ENCODE measurements at regions not wholly inside any gene's neighbourhood (a gene's known extent, or its start where the extent isn't known, plus 50 kb on each side); places are given as distances from the start of the nearest gene placed in this dataset.

DNA sequence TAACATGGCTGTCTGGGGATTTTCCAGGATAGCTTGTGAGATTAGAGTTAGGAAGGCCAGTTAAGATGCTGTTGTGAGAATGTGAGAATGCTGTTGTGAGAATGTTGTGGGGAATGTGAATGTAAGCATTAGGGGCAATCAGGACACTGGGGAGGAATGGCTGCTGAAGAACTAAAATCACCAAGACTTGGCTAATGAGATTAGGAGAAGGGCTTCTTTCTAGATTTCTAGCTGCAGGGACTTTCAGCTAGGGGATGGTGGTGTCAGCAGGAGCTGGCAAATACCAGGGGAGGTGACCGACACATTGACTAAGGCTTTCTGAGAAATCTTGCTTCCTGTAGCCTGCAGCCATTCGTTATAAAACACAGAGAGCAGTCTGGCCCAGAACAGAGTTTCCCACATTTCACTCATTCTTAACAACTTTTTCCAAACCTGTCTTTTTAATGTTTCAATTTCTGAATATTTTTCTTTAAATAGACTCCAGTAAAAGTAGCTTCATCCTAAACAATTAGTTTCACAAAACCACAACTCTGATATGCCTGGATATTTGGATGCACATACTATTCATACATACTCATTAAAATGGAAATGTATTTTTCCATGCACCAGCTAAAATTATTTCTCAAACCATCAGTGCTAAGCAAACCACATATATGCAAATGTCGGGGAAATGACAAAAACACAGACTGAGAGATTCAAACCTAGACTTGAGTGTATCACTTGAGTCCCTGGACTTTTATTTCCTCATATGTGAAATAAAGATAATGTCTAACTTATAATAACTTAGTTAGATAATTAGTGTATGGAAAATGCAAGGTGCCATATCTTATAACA lies 89.3 kb upstream of the TNC start:
- Mint-ChIP-seq H3K27ac (no peak overlapping the region), H3K9me3 (no peaks in the 10 kb centered on the region), H3K4me1 (no peaks in the 10 kb centered on the region), H3K27me3 (ENCODE audit: low read depth in 2 of 2) (peaks cover 14% of the 10 kb centered on the region in 2 donors), H3K4me3 (no peak overlapping the region), H3K36me3 (no peaks in the 10 kb centered on the region)
- TF ChIP-seq, protein P1, sequence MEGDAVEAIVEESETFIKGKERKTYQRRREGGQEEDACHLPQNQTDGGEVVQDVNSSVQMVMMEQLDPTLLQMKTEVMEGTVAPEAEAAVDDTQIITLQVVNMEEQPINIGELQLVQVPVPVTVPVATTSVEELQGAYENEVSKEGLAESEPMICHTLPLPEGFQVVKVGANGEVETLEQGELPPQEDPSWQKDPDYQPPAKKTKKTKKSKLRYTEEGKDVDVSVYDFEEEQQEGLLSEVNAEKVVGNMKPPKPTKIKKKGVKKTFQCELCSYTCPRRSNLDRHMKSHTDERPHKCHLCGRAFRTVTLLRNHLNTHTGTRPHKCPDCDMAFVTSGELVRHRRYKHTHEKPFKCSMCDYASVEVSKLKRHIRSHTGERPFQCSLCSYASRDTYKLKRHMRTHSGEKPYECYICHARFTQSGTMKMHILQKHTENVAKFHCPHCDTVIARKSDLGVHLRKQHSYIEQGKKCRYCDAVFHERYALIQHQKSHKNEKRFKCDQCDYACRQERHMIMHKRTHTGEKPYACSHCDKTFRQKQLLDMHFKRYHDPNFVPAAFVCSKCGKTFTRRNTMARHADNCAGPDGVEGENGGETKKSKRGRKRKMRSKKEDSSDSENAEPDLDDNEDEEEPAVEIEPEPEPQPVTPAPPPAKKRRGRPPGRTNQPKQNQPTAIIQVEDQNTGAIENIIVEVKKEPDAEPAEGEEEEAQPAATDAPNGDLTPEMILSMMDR (IDR thresholded peaks at IDR 0.05), result no peak
- peaks cover 4% of the 10 kb centered on the region for H3K27me3 ChIP-seq (ENCODE audit: control insufficient read depth, insufficient read depth, low read length)
- H3K9me3 ChIP-seq (ENCODE audit: control insufficient read depth, insufficient read depth, low read length), result no peaks in the 10 kb centered on the region
- H3K4me1 ChIP-seq (ENCODE audit: control insufficient read depth, insufficient read depth, low read length), result no peaks in the 10 kb centered on the region
- ATAC-seq (no peak), DNase-seq (no peak)
- no peak overlapping the region for H3K27ac ChIP-seq (ENCODE audit: low read length)
- H3K36me3 ChIP-seq (ENCODE audit: control insufficient read depth, insufficient read depth, low read length), result no peaks in the 10 kb centered on the region
- intact Hi-C loops (cut with micrococcal nuclease), result no loop called here
- 52% methylated on average over 2 of the region's 3 CpGs for WGBS (ENCODE audit: insufficient coverage)
- no peak overlapping the region for H3K4me3 ChIP-seq (ENCODE audit: low read length)

DNA sequence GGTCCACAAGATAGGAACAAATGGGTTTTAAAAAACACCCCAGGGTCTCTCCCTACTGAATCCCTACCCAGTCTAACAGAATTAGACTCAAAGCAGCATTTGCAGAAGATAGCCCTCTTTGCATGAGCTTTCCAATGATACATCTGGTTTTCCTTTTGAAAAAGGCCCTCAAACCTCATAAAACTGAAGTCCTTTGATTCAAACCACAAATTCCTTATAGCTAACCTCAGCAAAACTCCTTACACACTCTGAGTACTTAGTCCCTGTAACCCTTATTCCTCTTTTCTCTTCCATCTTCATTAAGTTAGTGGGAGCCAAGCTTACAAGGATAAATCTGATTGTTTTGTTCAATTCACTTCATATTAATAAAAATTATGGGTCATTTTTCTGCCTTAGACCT lies 90.5 kb upstream of the TNC start:
- H3K4me1 Mint-ChIP-seq, result no peaks in the 10 kb centered on the region
- peaks cover 14% of the 10 kb centered on the region in 2 donors for H3K27me3 Mint-ChIP-seq (ENCODE audit: low read depth in 2 of 2)
- intact Hi-C loops (cut with micrococcal nuclease), result no loop called here
- ATAC-seq (no peak), DNase-seq (no peak)
- peaks cover 2% of the 10 kb centered on the region for H3K27me3 ChIP-seq (ENCODE audit: control insufficient read depth, insufficient read depth, low read length)
- no peak overlapping the region for H3K4me3 Mint-ChIP-seq
- no peaks in the 10 kb centered on the region for H3K9me3 ChIP-seq (ENCODE audit: control insufficient read depth, insufficient read depth, low read length)
- no peaks in the 10 kb centered on the region for H3K36me3 ChIP-seq (ENCODE audit: control insufficient read depth, insufficient read depth, low read length)
- H3K36me3 Mint-ChIP-seq, result no peaks in the 10 kb centered on the region
- H3K27ac ChIP-seq (ENCODE audit: low read length), result no peak overlapping the region
- no peak overlapping the region for H3K4me3 ChIP-seq (ENCODE audit: low read length)
- H3K4me1 ChIP-seq (ENCODE audit: control insufficient read depth, insufficient read depth, low read length), result no peaks in the 10 kb centered on the region
- no peaks in the 10 kb centered on the region for H3K9me3 Mint-ChIP-seq
- TF ChIP-seq, protein P1 (IDR thresholded peaks at IDR 0.05), result no peak
- no peak overlapping the region for H3K27ac Mint-ChIP-seq

DNA sequence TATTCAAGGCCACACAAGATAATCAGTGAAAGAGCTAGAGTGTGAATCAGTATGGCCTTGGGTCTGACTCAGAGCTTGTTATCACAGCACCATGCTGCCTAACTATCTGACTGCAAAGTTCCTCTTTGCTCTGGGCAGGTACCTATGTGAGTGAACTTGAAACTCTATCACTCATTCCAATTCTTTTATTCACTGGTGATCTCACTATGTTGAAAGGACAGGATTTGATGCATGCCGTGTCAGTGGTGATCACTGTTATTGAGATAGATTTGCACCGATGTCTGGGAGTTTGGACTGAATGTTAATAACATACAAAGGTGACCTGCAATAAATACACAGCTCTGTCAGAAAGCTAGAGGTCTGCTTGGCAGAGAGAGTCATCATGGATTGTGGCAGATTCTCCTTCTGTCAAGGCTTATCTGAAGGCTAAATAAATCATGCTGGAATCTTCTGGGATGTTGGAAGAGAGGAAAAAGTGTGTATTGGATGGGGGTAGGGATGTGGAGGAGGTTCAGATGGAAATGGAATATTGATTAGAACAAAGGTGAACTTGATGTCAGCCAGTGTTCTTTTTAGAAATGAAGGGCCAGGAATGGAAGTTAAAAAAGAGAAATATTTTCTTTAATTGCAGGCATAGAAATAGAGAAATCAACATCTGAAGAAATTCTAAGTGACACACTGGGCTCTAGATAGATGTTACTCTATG lies 91.8 kb upstream of the TNC start:
- no peaks in the 10 kb centered on the region for H3K4me1 ChIP-seq (ENCODE audit: control insufficient read depth, insufficient read depth, low read length)
- no peaks in the 10 kb centered on the region for H3K36me3 Mint-ChIP-seq
- intact Hi-C loops (cut with micrococcal nuclease), result no loop called here
- H3K4me1 Mint-ChIP-seq, result no peaks in the 10 kb centered on the region
- H3K27me3 ChIP-seq (ENCODE audit: control insufficient read depth, insufficient read depth, low read length), result peaks cover 2% of the 10 kb centered on the region
- no peaks in the 10 kb centered on the region for H3K9me3 Mint-ChIP-seq
- peaks cover 10 to 14% of the 10 kb centered on the region in 2 donors for H3K27me3 Mint-ChIP-seq (ENCODE audit: low read depth in 2 of 2)
- no peaks in the 10 kb centered on the region for H3K36me3 ChIP-seq (ENCODE audit: control insufficient read depth, insufficient read depth, low read length)
- DNase-seq, result no peak
- no peaks in the 10 kb centered on the region for H3K9me3 ChIP-seq (ENCODE audit: control insufficient read depth, insufficient read depth, low read length)
- H3K4me3 Mint-ChIP-seq, result no peak overlapping the region
- TF ChIP-seq, protein P1 (IDR thresholded peaks at IDR 0.05), result no peak
- no peak for ATAC-seq
- WGBS (ENCODE audit: insufficient coverage), result 93% methylated on average over 2 of the region's 2 CpGs
- H3K27ac Mint-ChIP-seq, result no peak overlapping the region
- H3K27ac ChIP-seq (ENCODE audit: low read length), result no peak overlapping the region
- no peak overlapping the region for H3K4me3 ChIP-seq (ENCODE audit: low read length)

Data from natural killer cell (primary cell).